CD4-positive, alpha-beta T cell treated with Interleukin-15 for 1 hour (primary cell): ENCODE measurements at regions not wholly inside any gene's neighbourhood (a gene's known extent, or its start where the extent isn't known, plus 50 kb on each side); places are given as distances from the start of the nearest gene placed in this dataset.

ENCODE experiments used
- DNase-seq: peaks from one replicate; pipeline ENCODE4 v3.0.0-alpha.2; 2020

GRCh38 chr15:38894243-38894948, 329.8 kb upstream of the RASGRP1 start:
- no peak for DNase-seq

DNA sequence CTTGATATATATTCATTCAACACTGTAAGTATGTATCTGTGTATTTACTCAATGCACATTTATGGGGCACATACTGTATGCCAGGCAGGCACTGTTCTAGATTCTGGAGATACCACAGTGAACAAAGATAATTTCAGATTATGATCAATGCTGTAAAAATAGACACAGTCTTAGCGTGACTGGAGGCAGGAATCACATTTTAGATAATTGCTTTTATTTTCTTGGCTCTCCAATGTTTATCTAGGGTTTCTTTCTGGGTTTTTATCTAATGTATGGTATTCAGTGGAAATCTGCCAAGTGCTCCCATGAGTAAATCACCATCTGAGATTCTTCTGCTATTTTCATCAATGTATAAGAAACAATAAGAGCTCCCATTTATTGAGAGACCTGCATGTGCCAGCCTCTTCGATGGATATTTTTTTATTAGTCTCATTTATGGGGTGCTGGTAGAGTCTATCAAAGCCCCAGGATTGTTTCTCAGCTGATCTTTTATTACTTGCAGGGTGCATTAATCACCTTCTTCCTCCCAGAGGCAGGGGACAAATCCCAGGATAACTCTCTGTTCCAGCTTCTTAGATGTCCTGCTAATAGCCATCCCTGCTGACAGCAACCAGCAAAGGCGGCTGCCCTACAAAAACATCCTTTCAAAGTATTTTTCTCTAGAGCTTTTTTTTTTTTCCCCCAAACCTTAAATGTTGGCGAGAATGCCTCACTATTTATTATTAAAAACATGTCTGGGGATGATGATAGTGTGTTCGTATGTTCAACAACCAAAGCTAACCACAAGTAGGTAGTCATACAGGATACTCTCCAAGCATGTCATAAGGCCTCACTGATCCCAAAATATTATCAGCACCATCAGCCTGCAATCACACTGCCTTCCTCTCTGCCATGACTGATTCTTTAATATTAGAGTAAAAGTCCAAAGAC, 331.0 kb upstream of the RASGRP1 start:
- no peak for DNase-seq

- DNase-seq: no peak
Measured at GRCh38 chr15:38896647-38897046, 332.0 kb upstream of the RASGRP1 start.

DNA sequence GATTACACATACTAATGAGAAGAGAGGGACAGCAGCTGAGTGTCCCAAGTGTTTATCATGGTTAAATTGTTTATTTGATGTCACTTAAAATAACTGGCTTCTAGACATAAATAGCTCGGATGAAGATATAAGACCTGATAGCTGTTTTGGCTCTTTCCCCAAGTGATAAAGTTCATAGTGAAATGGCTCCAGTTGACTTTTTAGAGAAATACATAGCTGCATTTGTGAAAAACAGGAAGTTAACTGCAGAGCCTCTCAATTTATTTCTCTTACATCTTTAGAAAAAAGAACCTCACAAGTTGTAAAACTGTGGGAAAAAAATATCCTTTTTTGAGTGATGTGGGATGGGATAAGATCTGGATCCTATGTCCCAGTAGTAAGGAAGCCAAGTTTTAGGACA, 332.9 kb upstream of the RASGRP1 start:
- DNase-seq: no peak

- DNase-seq: no peak
Measured at GRCh38 chr15:38898236-38898635, 333.6 kb upstream of the RASGRP1 start.

DNA sequence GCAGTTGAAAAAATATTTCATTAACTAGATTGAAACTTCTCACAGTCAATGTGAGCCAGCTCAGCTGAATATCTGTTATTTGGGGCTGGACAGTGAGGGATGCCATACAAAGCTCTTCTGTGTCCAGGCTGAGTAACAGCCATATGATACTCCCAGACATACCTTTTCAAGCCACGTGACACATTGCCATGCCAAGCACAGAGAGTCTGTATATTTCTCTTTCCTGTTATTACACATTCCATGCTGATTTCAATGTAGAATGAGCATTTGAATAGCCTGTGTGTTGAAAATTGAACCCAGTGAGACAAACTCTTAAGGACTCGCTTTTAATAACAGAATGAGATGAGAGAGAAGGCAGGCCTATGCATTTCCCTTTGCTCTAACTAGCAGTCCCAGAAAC, 334.7 kb upstream of the RASGRP1 start:
- DNase-seq: no peak

GRCh38 chr15:38904298-38904697, 339.7 kb upstream of the RASGRP1 start:
- DNase-seq: no peak

DNA sequence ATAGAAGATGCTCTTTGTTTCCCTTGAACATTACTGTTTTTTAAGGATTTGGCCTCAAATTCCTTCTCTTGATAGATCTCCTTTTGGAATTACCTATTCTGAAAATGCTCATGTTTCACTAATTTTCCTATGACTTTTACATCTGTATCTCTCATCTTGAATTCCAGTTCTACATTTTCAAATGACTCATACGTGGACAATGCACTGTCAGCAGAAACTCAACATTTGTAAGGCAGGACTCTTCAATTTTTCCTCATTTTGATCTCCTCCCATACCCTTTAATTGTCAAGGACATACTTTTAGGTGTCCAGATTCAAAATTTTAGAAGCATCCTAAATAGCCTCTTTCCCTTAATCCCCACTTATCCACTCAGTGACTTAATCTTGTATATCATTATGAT, 341.0 kb upstream of the RASGRP1 start:
- DNase-seq: no peak

GRCh38 chr15:38920966-38921365, 356.4 kb upstream of the RASGRP1 start:
- no peak for DNase-seq

GRCh38 chr15:38921471-38921870, 356.9 kb upstream of the RASGRP1 start:
- no peak for DNase-seq

DNA sequence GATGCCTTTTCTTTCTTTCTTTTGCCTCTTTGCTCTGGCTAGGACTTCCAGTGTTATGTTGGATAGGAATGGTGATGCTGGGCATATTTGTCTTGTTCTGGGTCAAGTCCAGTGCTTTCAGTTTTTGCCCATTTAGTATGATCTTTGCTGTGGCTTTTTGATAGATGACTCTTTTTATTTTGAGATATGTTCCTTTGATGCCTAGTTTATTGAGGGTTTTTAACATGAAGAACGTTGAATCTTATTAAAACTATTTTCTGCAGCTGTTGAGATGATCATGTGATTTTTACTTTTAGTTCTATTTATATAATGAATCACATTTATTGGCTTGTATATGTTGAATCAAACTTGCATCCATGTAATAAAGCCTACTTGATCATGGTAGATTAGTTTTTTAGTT, 363.8 kb upstream of the RASGRP1 start:
- no peak for DNase-seq

GRCh38 chr15:38930851-38931572, 366.4 kb upstream of the RASGRP1 start:
- DNase-seq: no peak

- no peak for DNase-seq
Measured at GRCh38 chr15:38941399-38941953, 376.9 kb upstream of the RASGRP1 start.

GRCh38 chr15:38944536-38944935, 379.9 kb upstream of the RASGRP1 start:
- DNase-seq: no peak

DNA sequence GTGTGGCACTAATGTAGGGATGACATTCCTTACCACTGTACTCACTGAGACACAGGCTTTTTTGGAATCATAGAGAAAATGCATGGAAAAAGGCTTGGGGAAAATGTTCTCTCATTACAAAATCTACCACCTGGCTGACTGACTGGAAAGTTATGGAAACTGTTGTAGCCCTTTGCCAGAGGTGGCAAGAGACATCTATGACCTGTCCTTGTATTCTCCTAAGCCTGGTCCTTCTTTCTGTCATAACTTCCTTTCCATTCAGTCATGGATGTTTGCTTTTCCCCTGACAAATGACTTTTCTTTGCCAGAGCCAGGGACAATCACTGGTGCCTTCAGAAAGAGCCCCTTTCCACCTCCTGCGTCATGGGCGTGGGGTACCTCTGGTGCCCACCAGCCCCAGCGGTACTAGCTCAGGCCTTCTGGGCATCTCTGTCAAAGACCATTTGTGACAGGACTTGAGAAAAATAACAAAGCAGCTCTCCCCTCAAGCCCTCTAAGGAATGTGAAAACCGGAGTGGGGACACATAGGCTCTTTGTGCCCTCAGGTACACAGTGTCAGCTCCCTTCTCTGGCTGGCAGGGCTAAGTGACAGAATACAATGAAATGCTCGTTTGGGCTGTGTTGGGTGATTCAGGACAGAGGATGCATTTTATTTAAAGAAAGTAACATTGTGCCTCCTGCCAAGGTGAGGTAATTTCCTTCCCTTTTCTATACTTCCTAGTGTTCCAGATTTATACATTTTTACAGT, 381.1 kb upstream of the RASGRP1 start:
- DNase-seq: no peak

DNA sequence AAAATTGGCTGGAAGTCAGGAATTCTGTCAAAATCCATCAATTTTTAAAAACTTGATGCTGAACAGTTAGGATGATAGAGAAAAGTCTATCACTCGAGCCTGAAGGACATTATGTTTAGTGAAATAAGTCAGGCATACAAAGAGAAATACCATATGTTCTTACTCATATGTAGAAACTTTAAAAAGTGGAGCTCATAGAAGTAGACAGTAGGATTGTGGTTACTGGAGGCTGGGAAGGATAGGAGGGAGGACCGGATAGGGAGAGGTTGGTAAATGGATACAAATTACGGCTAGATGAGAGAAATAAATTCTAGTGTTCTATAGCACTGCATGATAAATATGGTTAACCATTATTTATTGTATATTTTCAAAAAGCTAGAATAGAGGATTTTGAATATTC, 389.5 kb upstream of the RASGRP1 start:
- DNase-seq: no peak

- no peak for DNase-seq
Measured at GRCh38 chr15:38961456-38961855, 396.8 kb upstream of the RASGRP1 start.

GRCh38 chr15:38961931-38962330, 397.3 kb upstream of the RASGRP1 start:
- DNase-seq: no peak

DNA sequence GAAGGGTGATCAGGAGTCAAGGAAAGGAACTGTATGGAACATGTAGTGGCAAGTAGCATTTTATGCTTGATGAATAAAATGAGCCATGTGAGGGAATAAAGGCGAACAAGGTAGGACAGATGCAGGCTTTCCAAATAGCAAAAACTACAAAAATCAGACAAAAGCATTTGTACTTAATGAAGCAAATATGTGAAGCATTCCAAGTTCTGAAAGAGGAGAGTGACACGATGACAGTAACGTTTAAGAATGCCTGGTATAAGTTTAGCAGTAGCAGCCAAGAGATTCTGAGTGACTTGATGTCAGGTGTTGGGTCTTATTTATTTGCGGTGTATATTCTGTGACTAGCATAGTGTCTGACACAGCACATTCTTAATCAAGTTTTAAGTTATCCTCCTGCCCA, 408.2 kb upstream of the RASGRP1 start:
- no peak for DNase-seq

- no peak for DNase-seq
Measured at GRCh38 chr15:38975282-38975990, 410.8 kb upstream of the RASGRP1 start.

GRCh38 chr15:38991126-38991525, 426.5 kb upstream of the RASGRP1 start:
- DNase-seq: no peak

DNA sequence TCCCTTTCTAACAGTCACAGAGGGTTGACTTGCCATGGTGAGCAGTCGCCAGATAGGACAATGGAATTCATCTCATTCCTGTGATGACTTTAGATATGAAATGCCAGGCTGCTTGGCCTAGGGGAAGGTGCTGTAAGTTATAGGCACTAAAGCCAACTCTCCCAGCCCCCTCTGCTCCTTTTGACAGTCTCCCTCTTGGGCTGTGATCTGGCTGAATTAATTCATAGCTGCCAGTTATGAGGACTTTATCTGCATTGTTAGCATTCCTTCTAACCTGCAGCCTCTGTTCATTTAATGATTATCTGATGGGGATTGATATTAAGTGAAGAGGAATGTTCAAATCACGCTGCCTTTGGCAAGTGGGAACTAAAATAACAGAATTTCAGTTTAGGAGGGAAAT, 427.1 kb upstream of the RASGRP1 start:
- no peak for DNase-seq
